HepG2 (cell line): ENCODE measurements at regions not wholly inside any gene's neighbourhood (a gene's known extent, or its start where the extent isn't known, plus 50 kb on each side); places are given as distances from the start of the nearest gene placed in this dataset.
A peak's percentile ranks its signal among the peaks of the same experiment; 100 is the strongest.

ENCODE experiments used
- CEBPB ChIP-seq: IDR thresholded peaks from 2 replicates; pipeline ENCODE4 v1.6.1; 2011; ENCODE audit warnings: low read depth, low read length, improper control_type of control experiment, borderline replicate concordance
- ESRRA ChIP-seq: sonication (generic); formaldehyde crosslinking; IDR thresholded peaks from 2 replicates; pipeline ENCODE4 v1.5.1; 2020; ENCODE audit warnings: mild to moderate bottlenecking, low read depth, missing genetic modification reagents
- HNF4A ChIP-seq: sonication (generic); formaldehyde crosslinking; IDR thresholded peaks from 2 replicates; pipeline ENCODE4 v1.4.0; 2020; ENCODE audit warnings: missing genetic modification reagents
- NFIB ChIP-seq: sonication (generic); formaldehyde crosslinking; IDR thresholded peaks from 2 replicates; pipeline ENCODE4 v1.9.0; 2021; ENCODE audit warnings: missing genetic modification reagents, mild to moderate bottlenecking, borderline replicate concordance
- RXRB ChIP-seq: IDR thresholded peaks from 2 replicates; pipeline ENCODE4 v1.6.1; 2016; ENCODE audit warnings: borderline replicate concordance, missing genetic modification reagents, missing compliant biosample characterization
- ZBTB7B ChIP-seq: sonication (generic); formaldehyde crosslinking; IDR thresholded peaks from 2 replicates; pipeline ENCODE4 v1.4.0; 2020; ENCODE audit warnings: missing genetic modification reagents
- ZFP62 ChIP-seq: sonication (generic); formaldehyde crosslinking; IDR thresholded peaks from 2 replicates; pipeline ENCODE4 v1.4.0; 2020; ENCODE audit warnings: missing genetic modification reagents
- ZMAT3 ChIP-seq: sonication (generic); formaldehyde crosslinking; conservative IDR thresholded peaks from 2 replicates; pipeline ENCODE4 v1.7.0; 2021; ENCODE audit warnings: missing genetic modification reagents
- ZNF121 ChIP-seq: sonication (generic); formaldehyde crosslinking; IDR thresholded peaks from 2 replicates; pipeline ENCODE4 v1.5.0; 2020; ENCODE audit warnings: mild to moderate bottlenecking, missing genetic modification reagents
- ZNF33A ChIP-seq: sonication (generic); formaldehyde crosslinking; IDR thresholded peaks from 2 replicates; pipeline ENCODE4 v1.5.1; 2020; ENCODE audit warnings: missing genetic modification reagents, mild to moderate bottlenecking, moderate library complexity, borderline replicate concordance
- ZNF431 ChIP-seq: sonication (generic); formaldehyde crosslinking; IDR thresholded peaks from 2 replicates; pipeline ENCODE4 v1.9.0; 2022; ENCODE audit warnings: missing genetic modification reagents, low read depth, mild to moderate bottlenecking, borderline replicate concordance
- TF ChIP-seq, protein P1 (sequence below), 2 experiments: sonication (generic) in 1 of 2; formaldehyde crosslinking in 1 of 2; IDR thresholded peaks; 2 replicates each; pipeline versions ENCODE4 v1.4.0 to v1.6.1; 2016 to 2020; ENCODE audit warnings: borderline replicate concordance in 1 of 2, low read depth in 1 of 2, mild to moderate bottlenecking in 1 of 2, missing genetic modification reagents in 1 of 2
- TF ChIP-seq, protein P2 (sequence below): sonication (generic); formaldehyde crosslinking; IDR thresholded peaks from 2 replicates; pipeline ENCODE4 v1.4.0; 2020; ENCODE audit warnings: missing genetic modification reagents, borderline replicate concordance
- TF ChIP-seq, protein P3 (sequence below): sonication (generic); formaldehyde crosslinking; IDR thresholded peaks from 2 replicates; pipeline ENCODE4 v1.5.0; 2020; ENCODE audit warnings: missing genetic modification reagents
- TF ChIP-seq, protein P4 (sequence below): sonication (generic); formaldehyde crosslinking; IDR thresholded peaks from 2 replicates; pipeline ENCODE4 v1.4.0; 2020; ENCODE audit warnings: missing genetic modification reagents
- TF ChIP-seq, protein P5 (sequence below): IDR thresholded peaks from 2 replicates; pipeline ENCODE4 v1.6.1; 2012; ENCODE audit warnings: low read depth, low read length, improper control_type of control experiment

DNA sequence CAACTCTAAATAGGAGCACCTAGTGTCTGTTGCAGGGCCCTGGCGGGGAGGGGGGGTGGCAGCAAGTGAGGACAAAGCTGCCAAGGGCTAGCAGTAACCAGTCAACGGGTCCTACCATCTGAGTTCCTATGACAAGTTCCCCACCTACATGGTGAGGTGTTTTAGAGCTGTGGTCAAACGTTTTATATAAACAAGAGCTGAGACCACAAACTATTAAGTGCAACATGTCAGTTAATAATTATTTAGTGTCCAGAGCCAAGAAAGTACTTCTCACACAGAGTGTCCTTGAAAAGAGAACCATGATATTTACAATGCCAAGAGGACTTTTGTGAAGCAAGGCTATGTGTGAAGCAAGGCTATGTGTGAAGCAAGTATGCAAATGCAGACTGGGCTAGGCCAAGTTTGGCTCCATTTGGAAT lies 434.7 kb downstream of the TNS3 start (continued):
- TF ChIP-seq, protein P1, sequence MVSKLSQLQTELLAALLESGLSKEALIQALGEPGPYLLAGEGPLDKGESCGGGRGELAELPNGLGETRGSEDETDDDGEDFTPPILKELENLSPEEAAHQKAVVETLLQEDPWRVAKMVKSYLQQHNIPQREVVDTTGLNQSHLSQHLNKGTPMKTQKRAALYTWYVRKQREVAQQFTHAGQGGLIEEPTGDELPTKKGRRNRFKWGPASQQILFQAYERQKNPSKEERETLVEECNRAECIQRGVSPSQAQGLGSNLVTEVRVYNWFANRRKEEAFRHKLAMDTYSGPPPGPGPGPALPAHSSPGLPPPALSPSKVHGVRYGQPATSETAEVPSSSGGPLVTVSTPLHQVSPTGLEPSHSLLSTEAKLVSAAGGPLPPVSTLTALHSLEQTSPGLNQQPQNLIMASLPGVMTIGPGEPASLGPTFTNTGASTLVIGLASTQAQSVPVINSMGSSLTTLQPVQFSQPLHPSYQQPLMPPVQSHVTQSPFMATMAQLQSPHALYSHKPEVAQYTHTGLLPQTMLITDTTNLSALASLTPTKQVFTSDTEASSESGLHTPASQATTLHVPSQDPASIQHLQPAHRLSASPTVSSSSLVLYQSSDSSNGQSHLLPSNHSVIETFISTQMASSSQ (IDR thresholded peaks at IDR 0.05; ENCODE audit: low read depth) = peak; percentile 92
- TF ChIP-seq, protein P1 (CRISPR knock-in tag; IDR thresholded peaks at IDR 0.05; ENCODE audit: borderline replicate concordance) = peak; percentile 92; the same call in 1 of the 2 replicates
- TF ChIP-seq, protein P2, sequence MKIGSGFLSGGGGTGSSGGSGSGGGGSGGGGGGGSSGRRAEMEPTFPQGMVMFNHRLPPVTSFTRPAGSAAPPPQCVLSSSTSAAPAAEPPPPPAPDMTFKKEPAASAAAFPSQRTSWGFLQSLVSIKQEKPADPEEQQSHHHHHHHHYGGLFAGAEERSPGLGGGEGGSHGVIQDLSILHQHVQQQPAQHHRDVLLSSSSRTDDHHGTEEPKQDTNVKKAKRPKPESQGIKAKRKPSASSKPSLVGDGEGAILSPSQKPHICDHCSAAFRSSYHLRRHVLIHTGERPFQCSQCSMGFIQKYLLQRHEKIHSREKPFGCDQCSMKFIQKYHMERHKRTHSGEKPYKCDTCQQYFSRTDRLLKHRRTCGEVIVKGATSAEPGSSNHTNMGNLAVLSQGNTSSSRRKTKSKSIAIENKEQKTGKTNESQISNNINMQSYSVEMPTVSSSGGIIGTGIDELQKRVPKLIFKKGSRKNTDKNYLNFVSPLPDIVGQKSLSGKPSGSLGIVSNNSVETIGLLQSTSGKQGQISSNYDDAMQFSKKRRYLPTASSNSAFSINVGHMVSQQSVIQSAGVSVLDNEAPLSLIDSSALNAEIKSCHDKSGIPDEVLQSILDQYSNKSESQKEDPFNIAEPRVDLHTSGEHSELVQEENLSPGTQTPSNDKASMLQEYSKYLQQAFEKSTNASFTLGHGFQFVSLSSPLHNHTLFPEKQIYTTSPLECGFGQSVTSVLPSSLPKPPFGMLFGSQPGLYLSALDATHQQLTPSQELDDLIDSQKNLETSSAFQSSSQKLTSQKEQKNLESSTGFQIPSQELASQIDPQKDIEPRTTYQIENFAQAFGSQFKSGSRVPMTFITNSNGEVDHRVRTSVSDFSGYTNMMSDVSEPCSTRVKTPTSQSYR = peak; percentile 21; the same call in 1 of the 2 replicates
- peak; percentile 94 for TF ChIP-seq CEBPB
- no peak for TF ChIP-seq ZNF431 (CRISPR knock-in tag)
- TF ChIP-seq ZNF33A = no peak
- TF ChIP-seq HNF4A (CRISPR knock-in tag) = peak; percentile 47; the same call in 1 of the 2 replicates
- TF ChIP-seq NFIB (CRISPR knock-in tag) = no peak
- TF ChIP-seq, protein P3, sequence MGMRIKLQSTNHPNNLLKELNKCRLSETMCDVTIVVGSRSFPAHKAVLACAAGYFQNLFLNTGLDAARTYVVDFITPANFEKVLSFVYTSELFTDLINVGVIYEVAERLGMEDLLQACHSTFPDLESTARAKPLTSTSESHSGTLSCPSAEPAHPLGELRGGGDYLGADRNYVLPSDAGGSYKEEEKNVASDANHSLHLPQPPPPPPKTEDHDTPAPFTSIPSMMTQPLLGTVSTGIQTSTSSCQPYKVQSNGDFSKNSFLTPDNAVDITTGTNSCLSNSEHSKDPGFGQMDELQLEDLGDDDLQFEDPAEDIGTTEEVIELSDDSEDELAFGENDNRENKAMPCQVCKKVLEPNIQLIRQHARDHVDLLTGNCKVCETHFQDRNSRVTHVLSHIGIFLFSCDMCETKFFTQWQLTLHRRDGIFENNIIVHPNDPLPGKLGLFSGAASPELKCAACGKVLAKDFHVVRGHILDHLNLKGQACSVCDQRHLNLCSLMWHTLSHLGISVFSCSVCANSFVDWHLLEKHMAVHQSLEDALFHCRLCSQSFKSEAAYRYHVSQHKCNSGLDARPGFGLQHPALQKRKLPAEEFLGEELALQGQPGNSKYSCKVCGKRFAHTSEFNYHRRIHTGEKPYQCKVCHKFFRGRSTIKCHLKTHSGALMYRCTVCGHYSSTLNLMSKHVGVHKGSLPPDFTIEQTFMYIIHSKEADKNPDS = 0 out of 2 replicates have a peak, but pooled peaks have one; percentile 28
- 0 out of 2 replicates have a peak, but pooled peaks have one; percentile 28 for TF ChIP-seq ESRRA (CRISPR knock-in tag)
- no peak for TF ChIP-seq ZFP62 (CRISPR knock-in tag)
- TF ChIP-seq, protein P4, sequence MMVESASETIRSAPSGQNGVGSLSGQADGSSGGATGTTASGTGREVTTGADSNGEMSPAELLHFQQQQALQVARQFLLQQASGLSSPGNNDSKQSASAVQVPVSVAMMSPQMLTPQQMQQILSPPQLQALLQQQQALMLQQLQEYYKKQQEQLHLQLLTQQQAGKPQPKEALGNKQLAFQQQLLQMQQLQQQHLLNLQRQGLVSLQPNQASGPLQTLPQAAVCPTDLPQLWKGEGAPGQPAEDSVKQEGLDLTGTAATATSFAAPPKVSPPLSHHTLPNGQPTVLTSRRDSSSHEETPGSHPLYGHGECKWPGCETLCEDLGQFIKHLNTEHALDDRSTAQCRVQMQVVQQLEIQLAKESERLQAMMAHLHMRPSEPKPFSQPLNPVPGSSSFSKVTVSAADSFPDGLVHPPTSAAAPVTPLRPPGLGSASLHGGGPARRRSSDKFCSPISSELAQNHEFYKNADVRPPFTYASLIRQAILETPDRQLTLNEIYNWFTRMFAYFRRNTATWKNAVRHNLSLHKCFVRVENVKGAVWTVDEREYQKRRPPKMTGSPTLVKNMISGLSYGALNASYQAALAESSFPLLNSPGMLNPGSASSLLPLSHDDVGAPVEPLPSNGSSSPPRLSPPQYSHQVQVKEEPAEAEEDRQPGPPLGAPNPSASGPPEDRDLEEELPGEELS = peak; percentile 69
- TF ChIP-seq ZNF121 (CRISPR knock-in tag) = no peak
- TF ChIP-seq, protein P5, sequence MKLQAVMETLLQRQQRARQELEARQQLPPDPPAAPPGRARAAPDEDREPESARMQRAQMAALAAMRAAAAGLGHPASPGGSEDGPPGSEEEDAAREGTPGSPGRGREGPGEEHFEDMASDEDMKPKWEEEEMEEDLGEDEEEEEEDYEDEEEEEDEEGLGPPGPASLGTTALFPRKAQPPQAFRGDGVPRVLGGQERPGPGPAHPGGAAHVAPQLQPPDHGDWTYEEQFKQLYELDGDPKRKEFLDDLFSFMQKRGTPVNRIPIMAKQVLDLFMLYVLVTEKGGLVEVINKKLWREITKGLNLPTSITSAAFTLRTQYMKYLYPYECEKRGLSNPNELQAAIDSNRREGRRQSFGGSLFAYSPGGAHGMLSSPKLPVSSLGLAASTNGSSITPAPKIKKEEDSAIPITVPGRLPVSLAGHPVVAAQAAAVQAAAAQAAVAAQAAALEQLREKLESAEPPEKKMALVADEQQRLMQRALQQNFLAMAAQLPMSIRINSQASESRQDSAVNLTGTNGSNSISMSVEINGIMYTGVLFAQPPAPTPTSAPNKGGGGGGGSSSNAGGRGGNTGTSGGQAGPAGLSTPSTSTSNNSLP = peak; percentile 37; the same call in 1 of the 2 replicates
- TF ChIP-seq ZBTB7B (CRISPR knock-in tag) = no peak
- TF ChIP-seq ZMAT3 (CRISPR knock-in tag) = no peak
- peak; percentile 24; the same call in 1 of the 2 replicates for TF ChIP-seq RXRB
